ENCODE measurements at regions not wholly inside any gene's neighbourhood (a gene's known extent, or its start where the extent isn't known, plus 50 kb on each side); places are given as distances from the start of the nearest gene placed in this dataset.
A peak's percentile ranks its signal among the peaks of the same experiment; 100 is the strongest.

- DNase-seq (ENCODE audit: low read depth, low spot score): no peak
Observed at GRCh38 chr11:80379620-80380278, 938.9 kb upstream of the TENM4 start.

GRCh38 chr11:80371931-80372330 lies 931.1 kb upstream of the TENM4 start:
- no peak for DNase-seq (ENCODE audit: low read depth, low spot score)

GRCh38 chr11:80365980-80366379 lies 925.1 kb upstream of the TENM4 start:
- DNase-seq (ENCODE audit: low read depth, low spot score): no peak

- no peak for DNase-seq (ENCODE audit: low read depth, low spot score)
Observed at GRCh38 chr11:80365076-80365725, 924.4 kb upstream of the TENM4 start.

- no peak for DNase-seq (ENCODE audit: low read depth, low spot score)
Observed at GRCh38 chr11:80362563-80363340, 921.9 kb upstream of the TENM4 start.

GRCh38 chr11:80355251-80355650 lies 914.4 kb upstream of the TENM4 start:
- DNase-seq (ENCODE audit: low read depth, low spot score): no peak

GRCh38 chr11:80350541-80350940 lies 909.7 kb upstream of the TENM4 start:
- no peak for DNase-seq (ENCODE audit: low read depth, low spot score)

GRCh38 chr11:80349997-80350396 lies 909.2 kb upstream of the TENM4 start:
- DNase-seq (ENCODE audit: low read depth, low spot score): no peak

- no peak for DNase-seq (ENCODE audit: low read depth, low spot score)
Observed at GRCh38 chr11:80346353-80347059, 905.7 kb upstream of the TENM4 start.

GRCh38 chr11:80343436-80343835 lies 902.6 kb upstream of the TENM4 start:
- no peak for DNase-seq (ENCODE audit: low read depth, low spot score)

GRCh38 chr11:80338231-80338630 lies 897.4 kb upstream of the TENM4 start:
- DNase-seq (ENCODE audit: low read depth, low spot score): no peak

- no peak for DNase-seq (ENCODE audit: low read depth, low spot score)
Observed at GRCh38 chr11:80331694-80332093, 890.9 kb upstream of the TENM4 start.

GRCh38 chr11:80330264-80330663 lies 889.4 kb upstream of the TENM4 start:
- no peak for DNase-seq (ENCODE audit: low read depth, low spot score)

GRCh38 chr11:80328774-80329173 lies 887.9 kb upstream of the TENM4 start:
- no peak for DNase-seq (ENCODE audit: low read depth, low spot score)

GRCh38 chr11:80327956-80328614 lies 887.3 kb upstream of the TENM4 start:
- no peak for DNase-seq (ENCODE audit: low read depth, low spot score)

GRCh38 chr11:80321786-80322185 lies 881.0 kb upstream of the TENM4 start:
- DNase-seq (ENCODE audit: low read depth, low spot score): no peak

- peak; percentile 30 for DNase-seq (ENCODE audit: low read depth, low spot score)
Observed at GRCh38 chr11:80320765-80321164, 879.9 kb upstream of the TENM4 start.

- no peak for DNase-seq (ENCODE audit: low read depth, low spot score)
Observed at GRCh38 chr11:80320226-80320625, 879.4 kb upstream of the TENM4 start.

GRCh38 chr11:80317612-80318011 lies 876.8 kb upstream of the TENM4 start:
- DNase-seq (ENCODE audit: low read depth, low spot score): no peak

GRCh38 chr11:80315200-80315599 lies 874.4 kb upstream of the TENM4 start:
- DNase-seq (ENCODE audit: low read depth, low spot score): no peak

GRCh38 chr11:80309301-80309700 lies 868.5 kb upstream of the TENM4 start:
- no peak for DNase-seq (ENCODE audit: low read depth, low spot score)

- no peak for DNase-seq (ENCODE audit: low read depth, low spot score)
Observed at GRCh38 chr11:80307676-80308075, 866.8 kb upstream of the TENM4 start.
